ENCODE measurements at regions not wholly inside any gene's neighbourhood (a gene's known extent, or its start where the extent isn't known, plus 50 kb on each side); places are given as distances from the start of the nearest gene placed in this dataset.

DNA sequence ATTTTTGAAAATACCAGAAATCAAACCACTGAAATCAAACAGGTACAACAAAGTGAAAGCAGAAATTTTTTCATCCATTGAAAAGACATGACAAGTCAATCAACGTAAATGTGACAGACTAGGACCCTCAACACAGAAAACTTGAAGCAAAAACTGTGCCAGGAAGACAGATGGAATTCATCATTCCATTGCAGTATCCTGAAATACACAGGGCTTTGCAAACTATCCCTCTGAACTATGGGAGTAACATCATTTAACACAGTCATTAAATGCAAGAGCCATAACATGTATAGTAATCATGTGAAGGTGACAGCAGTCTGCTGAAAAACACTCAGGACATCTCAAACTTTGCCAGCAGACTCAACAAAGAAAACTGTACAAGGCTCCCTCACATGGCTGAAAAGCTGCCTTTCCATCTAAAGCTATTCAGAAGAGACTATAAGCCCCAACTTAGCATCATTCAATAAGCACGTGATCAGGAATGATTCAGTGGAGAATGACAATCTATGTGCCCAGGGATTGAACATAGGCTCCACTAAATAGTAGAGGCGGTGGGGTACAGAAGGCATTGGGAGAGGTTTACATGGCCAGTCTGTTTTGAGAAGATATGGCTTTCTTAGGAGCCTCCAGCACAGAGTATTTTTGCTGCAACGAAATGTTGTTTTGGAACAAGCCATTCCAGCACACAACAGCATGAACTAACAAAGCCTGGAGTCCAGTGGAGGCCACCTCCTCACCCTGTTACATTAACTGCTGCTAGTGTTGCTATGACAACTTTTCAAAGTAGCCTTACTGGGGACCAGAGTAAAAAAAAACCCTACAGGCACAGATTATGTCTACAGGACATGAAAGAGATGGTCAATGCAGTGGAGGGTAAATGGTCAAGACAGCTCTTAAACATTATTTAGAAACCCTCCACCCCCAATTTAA is 274.5 kb upstream of the NOCT start:
- no peak for DNase-seq

GRCh38 chr4:138736362-138736761 is 279.2 kb upstream of the NOCT start:
- DNase-seq: peak; percentile 40

DNA sequence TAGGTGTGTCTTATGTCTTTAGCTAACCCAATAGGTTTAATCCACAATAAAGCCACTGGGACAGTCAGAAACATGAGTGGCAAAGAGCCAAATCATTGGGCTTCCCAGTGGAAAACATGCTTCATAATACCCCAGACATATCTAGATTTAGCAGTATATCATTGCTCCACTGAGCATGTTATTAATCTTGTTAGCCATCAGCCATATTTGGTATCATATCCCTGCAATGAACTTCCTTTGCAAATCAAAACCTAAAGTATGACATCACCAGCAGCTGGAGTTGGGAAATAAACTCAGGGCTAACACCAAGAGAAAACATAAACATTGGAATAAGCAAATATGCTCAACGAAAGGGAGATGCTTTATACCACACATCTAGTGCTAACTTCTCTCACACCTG is 280.8 kb upstream of the NOCT start:
- peak; percentile 69 for DNase-seq

DNA sequence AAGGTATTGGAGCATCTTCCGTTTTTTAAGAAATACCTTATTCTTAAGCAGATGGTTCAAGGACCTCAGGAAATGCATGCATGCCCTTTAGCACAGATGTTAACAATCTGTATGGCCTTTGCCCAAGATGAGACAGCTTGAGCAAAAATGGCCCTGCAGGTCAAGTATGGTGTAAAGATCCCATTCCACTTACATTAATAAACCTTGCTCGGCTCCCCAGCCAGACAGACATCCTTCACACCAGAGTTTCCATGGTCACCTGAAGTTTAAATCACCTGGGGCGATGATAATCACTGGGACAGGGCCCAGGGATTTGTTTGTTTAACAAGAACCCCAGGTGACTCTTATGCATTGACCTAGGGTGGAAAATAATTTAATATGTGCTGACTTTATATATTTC is 287.0 kb upstream of the NOCT start:
- DNase-seq: no peak

GRCh38 chr4:138727731-138728130 is 287.9 kb upstream of the NOCT start:
- DNase-seq: no peak

DNA sequence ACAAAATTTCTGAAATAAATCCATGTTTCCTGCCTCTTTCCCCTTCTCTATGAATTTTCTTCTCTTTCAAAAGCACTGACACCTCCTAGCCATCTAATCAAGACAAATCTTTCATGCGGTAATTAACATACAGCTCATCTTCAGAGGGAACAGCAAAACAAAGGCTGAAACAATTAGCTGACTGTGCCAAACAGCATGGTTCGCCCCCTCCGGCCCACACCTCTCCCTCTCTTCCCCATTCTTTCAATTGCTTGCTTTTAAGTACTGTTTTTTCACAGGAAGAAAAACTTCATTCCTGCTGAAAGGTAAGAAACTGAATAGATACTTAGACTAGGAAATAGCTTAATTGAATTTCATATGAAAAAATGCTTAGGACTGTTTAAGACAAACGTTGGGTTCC is 291.1 kb upstream of the NOCT start:
- no peak for DNase-seq

DNA sequence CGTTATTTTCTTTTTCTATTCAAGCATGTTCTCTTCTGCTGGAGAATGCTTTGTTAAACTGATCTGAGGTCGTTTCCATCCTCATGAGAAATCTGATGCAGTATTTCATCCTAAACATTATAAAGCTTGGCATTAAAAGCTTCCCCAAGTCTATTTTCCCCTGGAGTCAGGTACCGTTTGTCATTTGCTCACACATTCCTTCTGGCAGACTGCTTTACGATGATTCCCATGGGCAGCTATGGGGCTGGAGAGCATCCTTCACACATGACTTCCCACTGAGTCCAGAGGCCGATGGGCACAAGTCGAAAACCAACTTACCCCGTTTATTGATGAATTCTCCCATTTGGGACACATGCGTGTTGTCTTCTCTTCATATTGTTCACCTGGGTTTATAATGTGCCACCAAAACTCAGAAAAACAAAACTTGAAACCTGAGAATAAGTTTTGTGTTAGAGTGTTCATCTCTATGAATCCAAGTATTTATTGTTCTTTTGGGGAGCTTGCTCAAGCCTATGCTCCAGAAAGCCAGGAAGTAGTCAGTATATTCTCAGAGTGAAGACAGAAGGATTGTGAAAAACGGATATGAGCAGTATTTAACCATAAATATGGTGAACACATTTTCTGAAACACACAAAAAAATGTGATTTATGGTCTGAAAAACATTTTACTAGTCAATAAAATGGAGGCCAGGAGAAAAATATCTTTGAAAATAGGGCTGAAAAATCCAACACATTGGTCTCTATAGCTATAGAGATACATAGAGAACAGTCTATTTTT is 298.8 kb upstream of the NOCT start:
- DNase-seq: no peak

- no peak for DNase-seq
Measured at GRCh38 chr4:138710297-138710696, 305.3 kb upstream of the NOCT start.

- DNase-seq: no peak
Measured at GRCh38 chr4:138709859-138710258, 305.7 kb upstream of the NOCT start.

DNA sequence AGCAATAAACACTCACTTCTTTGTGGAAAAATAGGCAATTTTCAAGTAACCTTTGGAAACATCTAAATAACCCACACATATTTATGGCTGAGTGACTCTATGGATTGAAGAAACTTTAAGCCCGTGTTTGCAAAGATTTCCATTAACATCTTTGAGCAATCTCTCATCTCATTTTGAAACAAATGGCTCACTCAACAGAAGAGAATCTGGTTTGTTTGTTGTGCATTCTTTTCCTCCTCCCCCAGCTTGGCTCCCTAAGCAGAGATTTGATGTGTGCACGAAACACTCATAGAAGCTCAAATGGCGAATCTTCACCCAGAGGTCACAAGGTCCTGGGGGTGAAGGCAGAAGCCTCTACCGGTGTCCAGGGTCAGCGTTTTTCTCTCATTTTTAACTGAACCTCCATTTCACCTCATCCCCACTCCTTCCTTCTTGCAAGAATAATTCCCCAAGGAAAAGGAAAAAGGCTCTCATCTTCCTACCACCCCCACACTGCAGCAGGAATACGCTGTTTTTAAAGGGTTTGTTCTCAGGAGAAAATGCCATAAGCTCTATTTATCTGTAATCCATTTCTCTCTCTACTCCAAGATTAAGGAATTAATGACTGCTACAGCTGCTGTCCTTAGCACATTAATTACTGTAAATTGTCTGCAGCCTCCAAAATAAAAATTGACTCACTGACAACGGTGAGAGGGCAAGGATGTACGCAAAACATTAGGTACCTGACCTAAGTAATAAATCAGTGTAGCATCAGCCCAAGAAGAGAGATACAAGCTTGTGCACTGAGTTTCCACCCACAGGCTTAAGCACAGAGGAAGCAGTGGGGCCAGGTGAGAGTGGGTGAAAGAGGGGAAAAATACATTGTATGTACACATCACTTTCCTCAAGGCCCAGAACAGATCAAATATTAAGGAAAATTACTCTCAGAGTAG is 307.6 kb upstream of the NOCT start:
- peak; percentile 14 for DNase-seq

DNA sequence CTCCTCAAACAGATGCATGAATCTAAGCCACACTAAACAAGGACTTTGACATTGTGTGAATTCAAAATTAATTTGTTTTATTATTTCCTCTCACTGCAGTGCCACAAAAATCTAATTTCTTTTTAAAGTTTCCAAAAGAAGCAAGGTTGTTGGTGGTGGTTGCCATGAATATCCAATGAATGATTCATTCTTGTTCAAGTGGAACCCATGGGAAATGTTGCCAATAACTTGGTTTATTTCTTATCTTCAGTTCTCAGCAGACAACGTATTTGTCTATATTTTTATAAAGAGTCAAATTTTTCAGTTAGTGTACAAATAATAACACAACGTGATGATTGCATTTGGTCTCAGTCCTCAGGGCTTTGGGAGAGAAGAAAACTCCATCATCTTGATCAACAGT is 309.4 kb upstream of the NOCT start:
- no peak for DNase-seq

- DNase-seq: no peak
Measured at GRCh38 chr4:138702190-138702824, 313.3 kb upstream of the NOCT start.

GRCh38 chr4:138698641-138699040 is 316.9 kb upstream of the NOCT start:
- no peak for DNase-seq

DNA sequence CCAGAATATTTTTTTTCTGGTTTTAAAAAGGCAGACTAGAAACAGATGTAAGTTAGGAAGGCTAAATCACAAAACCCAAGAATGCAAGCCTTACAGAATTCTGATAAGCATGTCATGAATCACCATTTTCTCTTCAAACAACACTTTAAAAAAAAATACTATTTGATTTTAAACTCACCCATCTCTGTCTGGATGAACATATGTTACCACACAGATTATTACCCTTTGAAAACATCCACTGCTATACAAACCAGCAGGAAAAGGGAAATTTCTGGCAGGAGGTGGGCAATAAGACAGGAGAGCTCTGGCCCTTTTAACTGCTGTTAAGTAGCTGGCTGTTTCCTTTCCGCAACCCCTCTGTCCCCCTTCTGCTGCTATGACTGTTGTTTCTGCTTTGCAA is 317.7 kb upstream of the NOCT start:
- peak; percentile 43 for DNase-seq

- peak; percentile 31 for DNase-seq
Measured at GRCh38 chr4:138696771-138697170, 318.8 kb upstream of the NOCT start.

GRCh38 chr4:138696058-138696457 is 319.5 kb upstream of the NOCT start:
- no peak for DNase-seq

DNA sequence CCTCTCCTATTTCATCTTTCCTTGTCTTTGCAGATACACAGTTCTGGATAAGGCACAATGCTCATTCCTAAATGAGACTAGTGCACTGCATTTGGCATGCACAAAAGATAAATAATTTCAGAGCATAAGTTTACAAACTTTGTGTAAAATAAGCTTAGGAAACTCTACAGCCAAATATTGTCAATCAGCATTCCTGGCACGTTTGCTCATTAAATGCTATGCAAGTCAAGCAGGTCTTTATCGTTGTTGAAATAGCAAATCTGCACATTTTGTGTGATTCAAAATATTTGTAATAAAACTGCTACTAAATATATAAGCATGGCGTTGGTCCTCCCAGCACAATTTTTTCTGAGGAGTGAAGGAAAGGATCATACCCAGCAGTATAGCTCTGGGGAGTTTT is 322.1 kb upstream of the NOCT start:
- no peak for DNase-seq

GRCh38 chr4:138692411-138692810 is 323.2 kb upstream of the NOCT start:
- DNase-seq: peak; percentile 14

- DNase-seq: no peak
Measured at GRCh38 chr4:138689593-138689992, 326.0 kb upstream of the NOCT start.

GRCh38 chr4:138689187-138689586 is 326.4 kb upstream of the NOCT start:
- DNase-seq: no peak

DNA sequence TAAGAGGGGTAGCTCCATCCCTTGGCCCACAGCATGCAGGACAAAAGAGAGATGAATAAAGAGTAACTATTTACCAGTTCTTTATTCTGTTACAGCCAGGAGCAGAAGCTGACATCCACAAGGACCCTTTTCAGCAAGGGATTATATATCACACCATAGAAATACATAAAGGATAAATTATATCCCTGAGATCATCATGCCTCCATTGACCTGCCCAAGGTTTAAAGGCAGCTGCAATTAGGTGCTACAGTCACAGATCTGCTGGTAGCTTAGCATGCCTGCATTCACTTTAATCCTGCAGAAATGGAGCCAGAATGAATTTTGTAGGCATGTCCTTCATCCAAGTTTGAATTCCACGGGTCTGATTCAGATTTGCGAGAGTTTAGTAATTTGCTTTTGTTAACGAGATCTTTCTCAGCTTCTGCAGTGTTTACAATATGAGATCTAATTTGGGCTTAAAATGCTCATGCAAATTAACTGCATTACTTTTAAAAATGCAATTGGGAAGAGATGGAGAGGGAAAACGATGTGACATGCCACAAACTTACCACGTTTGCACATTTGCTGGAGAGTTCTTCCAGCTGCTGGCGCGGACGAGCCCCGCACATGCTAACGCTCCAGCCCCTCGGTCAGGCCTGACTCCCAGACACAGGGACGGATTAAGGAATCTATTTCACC is 327.0 kb upstream of the NOCT start:
- DNase-seq: no peak
